ENCODE measurements at regions not wholly inside any gene's neighbourhood (a gene's known extent, or its start where the extent isn't known, plus 50 kb on each side); places are given as distances from the start of the nearest gene placed in this dataset.

DNA sequence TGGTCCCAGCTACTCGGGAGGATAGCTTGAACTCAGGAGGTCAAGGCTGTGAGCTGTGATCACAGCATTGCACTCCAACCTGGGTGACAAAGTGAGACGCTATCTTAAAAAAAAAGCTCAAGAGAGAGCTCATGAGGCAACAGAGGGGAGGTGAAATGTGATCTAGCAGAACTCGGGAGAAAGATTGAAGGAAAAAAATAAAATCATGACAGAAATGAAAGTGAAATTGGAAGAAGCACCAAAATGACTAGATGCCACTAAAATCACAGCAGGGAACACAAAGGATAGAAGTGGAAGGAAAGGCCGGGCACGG, 109.4 kb upstream of the BNIP2 start:
- Histone ChIP-seq H3K27me3 (replicated peaks in 1 of 7) (peaks cover 0 to 23% (median 0%) of the 10 kb centered on the region in 7 donors), H3K36me3 (no peaks in the 10 kb centered on the region), H3K9me3 (no peaks in the 10 kb centered on the region), H3K4me3 (no peak overlapping the region), H3K27ac (no peak overlapping the region), H3K4me1 (peaks cover 0 to 4% (median 0%) of the 10 kb centered on the region in 6 donors)
- 38 to 50% (median 46%) methylated on average over 5 of the region's 5 CpGs for whole genome bisulfite sequencing, 5 donors
- intact Hi-C loops (cut with DNase I; ENCODE audit: low total_unique reads) = no loop called here
- TF ChIP-seq POLR2A (IDR thresholded peaks at IDR 0.05) (no peak), POLR2AphosphoS5 (IDR thresholded peaks at IDR 0.05) (no peak), CTCF (IDR thresholded peaks at IDR 0.05 in 8 of 11, conservative IDR thresholded peaks at IDR 0.05 in 3 of 11) (no peak)
- DNase-seq = no peak

DNA sequence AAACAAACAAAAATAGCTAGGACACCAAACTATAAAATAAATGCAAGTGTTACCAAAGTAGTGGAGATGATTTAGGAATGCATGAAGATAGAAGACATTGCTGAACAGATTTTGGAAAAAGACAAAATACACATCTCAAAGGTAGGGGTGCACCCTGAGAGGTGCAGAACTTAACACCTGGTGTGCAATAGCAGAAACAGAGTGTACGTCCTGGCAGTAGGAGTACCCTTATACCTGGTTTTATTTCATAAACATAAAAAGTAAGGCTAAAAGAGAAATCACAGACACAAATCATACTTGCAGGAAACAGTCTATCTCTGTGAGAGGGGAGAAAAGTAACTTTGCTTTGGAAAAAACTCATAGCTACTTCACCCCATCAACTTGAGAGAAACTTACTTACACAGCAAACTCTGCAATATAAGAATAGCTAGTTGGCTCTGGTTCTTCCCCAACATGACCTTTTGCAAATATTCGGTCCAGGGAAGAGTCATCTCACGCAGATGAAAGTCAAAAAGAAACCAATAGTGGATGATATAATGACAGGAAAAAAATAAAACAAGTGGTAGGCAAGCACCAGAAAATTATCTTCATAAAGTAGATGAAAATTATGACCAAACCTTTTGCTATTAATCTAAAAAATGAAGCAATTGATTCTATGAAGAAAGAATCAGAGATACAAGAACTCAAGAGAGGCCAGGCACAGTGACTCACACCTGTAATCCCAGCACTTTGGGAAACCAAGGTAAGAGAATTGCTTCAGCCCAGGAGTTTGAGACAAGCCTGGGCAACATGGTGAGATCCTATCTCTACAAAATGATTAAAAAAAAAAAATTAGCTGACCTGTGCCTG, 108.9 kb upstream of the BNIP2 start:
- DNase-seq = no peak
- Histone ChIP-seq H3K4me1 (peaks cover 0 to 1% (median 0%) of the 10 kb centered on the region in 6 donors), H3K27me3 (replicated peaks in 1 of 7) (peaks cover 0 to 24% (median 0%) of the 10 kb centered on the region in 7 donors), H3K9me3 (no peaks in the 10 kb centered on the region), H3K36me3 (no peaks in the 10 kb centered on the region), H3K27ac (no peak overlapping the region), H3K4me3 (no peak overlapping the region)
- TF ChIP-seq CTCF (IDR thresholded peaks at IDR 0.05 in 8 of 11, conservative IDR thresholded peaks at IDR 0.05 in 3 of 11) = no peak
- WGBS, 5 donors = 57 to 75% (median 68%) methylated on average over 3 of the region's 3 CpGs
- intact Hi-C loops (cut with DNase I; ENCODE audit: low total_unique reads) = no loop called here

DNA sequence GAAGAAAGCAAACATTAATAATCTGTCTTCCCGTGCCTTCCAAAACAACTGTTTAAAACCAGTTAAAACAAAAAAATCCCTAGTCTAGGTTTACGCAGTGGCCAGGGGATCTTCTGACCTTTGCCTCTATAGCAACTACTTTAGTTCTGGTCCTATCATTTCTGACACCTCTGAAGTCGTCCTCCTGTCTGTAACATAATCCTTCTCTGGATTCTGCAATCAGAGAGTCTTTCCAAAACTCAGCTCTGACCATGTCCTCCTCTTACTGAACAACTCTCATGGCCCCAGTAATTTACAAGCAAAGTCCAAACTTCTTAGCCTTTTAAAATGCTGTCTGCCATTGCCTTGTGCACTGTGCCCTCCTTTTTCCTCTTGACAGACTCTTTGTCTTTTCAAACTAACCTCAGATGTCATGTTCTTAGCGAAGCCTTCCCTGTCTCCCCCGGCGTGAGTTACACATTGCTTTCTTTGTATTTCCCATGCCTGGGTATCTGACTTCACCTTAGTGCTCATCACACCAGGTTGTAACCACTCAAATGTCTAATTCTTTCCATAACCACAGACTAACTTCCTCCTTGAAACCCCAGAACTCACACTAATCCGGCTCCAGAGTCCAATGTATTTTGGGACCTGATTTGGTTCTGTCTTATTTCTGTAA, 105.2 kb upstream of the BNIP2 start:
- no peaks in the 10 kb centered on the region for H3K4me1 ChIP-seq
- intact Hi-C loops (cut with DNase I; ENCODE audit: low total_unique reads) = no loop called here
- DNase-seq = no peak
- no peak overlapping the region for H3K4me3 ChIP-seq
- WGBS, 5 donors = 45 to 57% (median 49%) methylated on average over 7 of the region's 7 CpGs
- no peaks in the 10 kb centered on the region for H3K9me3 ChIP-seq
- H3K27me3 ChIP-seq (replicated peaks in 1 of 7) = peaks cover 0 to 53% (median 3%) of the 10 kb centered on the region in 7 donors
- no peaks in the 10 kb centered on the region for H3K36me3 ChIP-seq
- no peak overlapping the region for H3K27ac ChIP-seq
- no peak for TF ChIP-seq POLR2AphosphoS5 (IDR thresholded peaks at IDR 0.05)
- no peak for TF ChIP-seq POLR2A (IDR thresholded peaks at IDR 0.05)
- TF ChIP-seq CTCF (IDR thresholded peaks at IDR 0.05 in 8 of 11, conservative IDR thresholded peaks at IDR 0.05 in 3 of 11) = no peak

GRCh38 chr15:59792359-59792758, 103.2 kb upstream of the BNIP2 start:
- no peaks in the 10 kb centered on the region for H3K9me3 ChIP-seq
- WGBS, 5 donors = 67 to 84% (median 75%) methylated on average over 13 of the region's 13 CpGs
- H3K27ac ChIP-seq = no peak overlapping the region
- no peak for DNase-seq
- no peak for TF ChIP-seq CTCF (IDR thresholded peaks at IDR 0.05 in 8 of 11, conservative IDR thresholded peaks at IDR 0.05 in 3 of 11)
- no peak for TF ChIP-seq POLR2A (IDR thresholded peaks at IDR 0.05)
- no peak for TF ChIP-seq POLR2AphosphoS5 (IDR thresholded peaks at IDR 0.05)
- no peaks in the 10 kb centered on the region for H3K36me3 ChIP-seq
- intact Hi-C loops (cut with DNase I; ENCODE audit: low total_unique reads) = no loop called here
- H3K27me3 ChIP-seq (replicated peaks in 1 of 7) = peaks cover 0 to 53% (median 3%) of the 10 kb centered on the region in 7 donors
- no peaks in the 10 kb centered on the region for H3K4me1 ChIP-seq
- H3K4me3 ChIP-seq = no peak overlapping the region

Data from spleen (tissue), 11 donors.